Bone marrow (tissue), 2 donors: ENCODE measurements at regions not wholly inside any gene's neighbourhood (a gene's known extent, or its start where the extent isn't known, plus 50 kb on each side); places are given as distances from the start of the nearest gene placed in this dataset.
A peak's percentile ranks its signal among the peaks of the same experiment; 100 is the strongest.

Experiments used
- DNase-seq, 2 donors: peaks; one replicate each; lab custom pipeline; 2025; lab: John Stamatoyannopoulos, UW

GRCh38 chr4:81627590-81627989, 155.9 kb upstream of the RASGEF1B start:
- DNase-seq: no peak

- DNase-seq: no peak
Observed at GRCh38 chr4:81626851-81627250, 155.1 kb upstream of the RASGEF1B start.

- no peak for DNase-seq
Observed at GRCh38 chr4:81625422-81626417, 154.0 kb upstream of the RASGEF1B start.

- no peak for DNase-seq
Observed at GRCh38 chr4:81623434-81623833, 151.7 kb upstream of the RASGEF1B start.

GRCh38 chr4:81622474-81623184, 150.9 kb upstream of the RASGEF1B start:
- no peak for DNase-seq

- no peak for DNase-seq
Observed at GRCh38 chr4:81622028-81622427, 150.3 kb upstream of the RASGEF1B start.

- DNase-seq: no peak
Observed at GRCh38 chr4:81621490-81621889, 149.8 kb upstream of the RASGEF1B start.

GRCh38 chr4:81620442-81620841, 148.7 kb upstream of the RASGEF1B start:
- no peak for DNase-seq

- no peak for DNase-seq
Observed at GRCh38 chr4:81617545-81617944, 145.8 kb upstream of the RASGEF1B start.

- no peak for DNase-seq
Observed at GRCh38 chr4:81611221-81611620, 139.5 kb upstream of the RASGEF1B start.

- no peak for DNase-seq
Observed at GRCh38 chr4:81609844-81610243, 138.1 kb upstream of the RASGEF1B start.

GRCh38 chr4:81607950-81608349, 136.2 kb upstream of the RASGEF1B start:
- no peak for DNase-seq

GRCh38 chr4:81606801-81607501, 135.2 kb upstream of the RASGEF1B start:
- DNase-seq: peak; percentile 2 to 16

- DNase-seq: no peak
Observed at GRCh38 chr4:81606166-81606565, 134.5 kb upstream of the RASGEF1B start.

GRCh38 chr4:81605271-81605670, 133.6 kb upstream of the RASGEF1B start:
- no peak for DNase-seq

- no peak for DNase-seq
Observed at GRCh38 chr4:81604683-81605218, 133.0 kb upstream of the RASGEF1B start.

GRCh38 chr4:81602854-81603253, 131.1 kb upstream of the RASGEF1B start:
- no peak for DNase-seq

GRCh38 chr4:81601358-81601694, 129.6 kb upstream of the RASGEF1B start:
- no peak for DNase-seq

- DNase-seq: no peak
Observed at GRCh38 chr4:81600520-81601357, 129.0 kb upstream of the RASGEF1B start.

GRCh38 chr4:81599742-81600380, 128.2 kb upstream of the RASGEF1B start:
- no peak for DNase-seq
